ENCODE measurements at regions not wholly inside any gene's neighbourhood (a gene's known extent, or its start where the extent isn't known, plus 50 kb on each side); places are given as distances from the start of the nearest gene placed in this dataset.

GRCh38 chr11:119793335-119793984, 64.5 kb upstream of the NECTIN1 start:
- peak; percentile 34 for DNase-seq (ENCODE audit: low read depth)

- DNase-seq (ENCODE audit: low read depth): no peak
These were observed 62.7 kb upstream of the NECTIN1 start for GRCh38 chr11:119791701-119792151.

GRCh38 chr11:119791047-119791446, 62.0 kb upstream of the NECTIN1 start:
- DNase-seq (ENCODE audit: low read depth): no peak

GRCh38 chr11:119790476-119790875, 61.5 kb upstream of the NECTIN1 start:
- no peak for DNase-seq (ENCODE audit: low read depth)

GRCh38 chr11:119789766-119790407, 60.9 kb upstream of the NECTIN1 start:
- no peak for DNase-seq (ENCODE audit: low read depth)

GRCh38 chr11:119788911-119789560, 60.0 kb upstream of the NECTIN1 start:
- no peak for DNase-seq (ENCODE audit: low read depth)

GRCh38 chr11:119788096-119788883, 59.3 kb upstream of the NECTIN1 start:
- DNase-seq (ENCODE audit: low read depth): no peak

- no peak for DNase-seq (ENCODE audit: low read depth)
These were observed 58.1 kb upstream of the NECTIN1 start for GRCh38 chr11:119787074-119787461.

- no peak for DNase-seq (ENCODE audit: low read depth)
These were observed 57.6 kb upstream of the NECTIN1 start for GRCh38 chr11:119786431-119787073.

GRCh38 chr11:119785131-119785530, 56.1 kb upstream of the NECTIN1 start:
- no peak for DNase-seq (ENCODE audit: low read depth)

GRCh38 chr11:119784421-119784820, 55.4 kb upstream of the NECTIN1 start:
- DNase-seq (ENCODE audit: low read depth): no peak

GRCh38 chr11:119783466-119784400, 54.7 kb upstream of the NECTIN1 start:
- no peak for DNase-seq (ENCODE audit: low read depth)

GRCh38 chr11:119782739-119783072, 53.7 kb upstream of the NECTIN1 start:
- no peak for DNase-seq (ENCODE audit: low read depth)

GRCh38 chr11:119782006-119782738, 53.2 kb upstream of the NECTIN1 start:
- DNase-seq (ENCODE audit: low read depth): no peak

- no peak for DNase-seq (ENCODE audit: low read depth)
These were observed 51.4 kb upstream of the NECTIN1 start for GRCh38 chr11:119780222-119780953.

GRCh38 chr11:119779195-119780071, 50.4 kb upstream of the NECTIN1 start:
- no peak for DNase-seq (ENCODE audit: low read depth)

Measured in GM04503 (cell line).